ENCODE measurements at regions not wholly inside any gene's neighbourhood (a gene's known extent, or its start where the extent isn't known, plus 50 kb on each side); places are given as distances from the start of the nearest gene placed in this dataset.

- no peak for DNase-seq
These were observed 199.8 kb downstream of the RBM19 start for GRCh38 chr12:113766131-113766878.

GRCh38 chr12:113764661-113765060 is 201.5 kb downstream of the RBM19 start:
- no peak for DNase-seq

- no peak for DNase-seq
These were observed 203.0 kb downstream of the RBM19 start for GRCh38 chr12:113762882-113763816.

- peak; percentile 84 for DNase-seq
These were observed 203.8 kb downstream of the RBM19 start for GRCh38 chr12:113762155-113762881.

- no peak for DNase-seq
These were observed 207.0 kb downstream of the RBM19 start for GRCh38 chr12:113759135-113759534.

GRCh38 chr12:113758165-113758924 is 207.8 kb downstream of the RBM19 start:
- DNase-seq: no peak

- no peak for DNase-seq
These were observed 208.7 kb downstream of the RBM19 start for GRCh38 chr12:113757221-113758002.

- no peak for DNase-seq
These were observed 209.5 kb downstream of the RBM19 start for GRCh38 chr12:113756609-113757008.

- no peak for DNase-seq
These were observed 211.0 kb downstream of the RBM19 start for GRCh38 chr12:113755098-113755497.

- DNase-seq: no peak
These were observed 214.6 kb downstream of the RBM19 start for GRCh38 chr12:113751513-113751912.

- no peak for DNase-seq
These were observed 216.7 kb downstream of the RBM19 start for GRCh38 chr12:113749433-113749815.

GRCh38 chr12:113748707-113749432 is 217.3 kb downstream of the RBM19 start:
- no peak for DNase-seq

- peak; percentile 36 for DNase-seq
These were observed 219.1 kb downstream of the RBM19 start for GRCh38 chr12:113747017-113747416.

- DNase-seq: no peak
These were observed 221.2 kb downstream of the RBM19 start for GRCh38 chr12:113744802-113745395.

GRCh38 chr12:113742801-113743200 is 223.3 kb downstream of the RBM19 start:
- DNase-seq: no peak

- DNase-seq: peak; percentile 39
These were observed 225.4 kb downstream of the RBM19 start for GRCh38 chr12:113740699-113741098.

- DNase-seq: no peak
These were observed 231.0 kb downstream of the RBM19 start for GRCh38 chr12:113735131-113735530.

- DNase-seq: no peak
These were observed 231.6 kb downstream of the RBM19 start for GRCh38 chr12:113734503-113734902.

GRCh38 chr12:113732916-113733315 is 233.2 kb downstream of the RBM19 start:
- DNase-seq: no peak

GRCh38 chr12:113727651-113728061 is 238.5 kb downstream of the RBM19 start:
- DNase-seq: no peak

All from NCI-H2171 (cell line).